OCI-M1 (cell line): ENCODE measurements at regions not wholly inside any gene's neighbourhood (a gene's known extent, or its start where the extent isn't known, plus 50 kb on each side); places are given as distances from the start of the nearest gene placed in this dataset.
"Not testable (repeated sequence)": the region's sequence is repeated elsewhere in the genome, so short reads cannot be mapped to it uniquely, and the experiment has no call there.

ENCODE experiments used
- DNase-seq: peaks from one replicate; lab custom pipeline; 2025; lab: John Stamatoyannopoulos, UW

GRCh38 chr2:195458936-195459335, 198.1 kb upstream of the SLC39A10 start:
- no peak for DNase-seq

GRCh38 chr2:195457873-195458272, 199.2 kb upstream of the SLC39A10 start:
- DNase-seq, result no peak

GRCh38 chr2:195456771-195457170, 200.3 kb upstream of the SLC39A10 start:
- DNase-seq, result no peak

GRCh38 chr2:195451160-195451559, 205.9 kb upstream of the SLC39A10 start:
- peak; percentile 27 for DNase-seq

GRCh38 chr2:195450552-195451113, 206.4 kb upstream of the SLC39A10 start:
- no peak for DNase-seq

GRCh38 chr2:195447323-195447975, 209.6 kb upstream of the SLC39A10 start:
- no peak for DNase-seq

- DNase-seq, result no peak
Measured at GRCh38 chr2:195445639-195446038, 211.4 kb upstream of the SLC39A10 start.

GRCh38 chr2:195443926-195444325, 213.1 kb upstream of the SLC39A10 start:
- DNase-seq, result no peak

GRCh38 chr2:195442458-195443175, 214.4 kb upstream of the SLC39A10 start:
- no peak for DNase-seq

GRCh38 chr2:195438692-195439091, 218.3 kb upstream of the SLC39A10 start:
- DNase-seq, result no peak

GRCh38 chr2:195437521-195437920, 219.5 kb upstream of the SLC39A10 start:
- no peak for DNase-seq

GRCh38 chr2:195434346-195434745, 222.7 kb upstream of the SLC39A10 start:
- no peak for DNase-seq

- not testable (repeated sequence) for DNase-seq
Measured at GRCh38 chr2:195433729-195434128, 223.3 kb upstream of the SLC39A10 start.

GRCh38 chr2:195428673-195429072, 228.4 kb upstream of the SLC39A10 start:
- DNase-seq, result peak; percentile 61

- no peak for DNase-seq
Measured at GRCh38 chr2:195425328-195425727, 231.7 kb upstream of the SLC39A10 start.

GRCh38 chr2:195419033-195419432, 238.0 kb upstream of the SLC39A10 start:
- DNase-seq, result peak; percentile 36

GRCh38 chr2:195414537-195415100, 242.4 kb upstream of the SLC39A10 start:
- DNase-seq, result no peak

- DNase-seq, result no peak
Measured at GRCh38 chr2:195413944-195414343, 243.1 kb upstream of the SLC39A10 start.

GRCh38 chr2:195413422-195413821, 243.6 kb upstream of the SLC39A10 start:
- DNase-seq, result no peak

- peak; percentile 49 for DNase-seq
Measured at GRCh38 chr2:195411219-195411687, 245.8 kb upstream of the SLC39A10 start.

- DNase-seq, result peak; percentile 48
Measured at GRCh38 chr2:195410074-195410671, 246.9 kb upstream of the SLC39A10 start.

- DNase-seq, result no peak
Measured at GRCh38 chr2:195408811-195409210, 248.2 kb upstream of the SLC39A10 start.
